Coronary artery (tissue), 2 donors: ENCODE measurements at regions not wholly inside any gene's neighbourhood (a gene's known extent, or its start where the extent isn't known, plus 50 kb on each side); places are given as distances from the start of the nearest gene placed in this dataset.

Experiments used
- DNase-seq: peaks from one replicate; pipeline ENCODE4 v3.0.0-alpha.2; 2017; ENCODE audit warnings: low spot score
- H3K27ac ChIP-seq, 2 donors: fragments of 200-600 bp; sonication (generic); one replicate each; pipeline ENCODE4 v1.5.1; 2016 to 2019
- H3K4me3 ChIP-seq: fragments of 200-600 bp; sonication (generic); 2 replicates; pipeline ENCODE4 v1.5.1; 2016; ENCODE audit warnings: mild to moderate bottlenecking, moderate library complexity
- CTCF ChIP-seq: fragments of 200-600 bp; sonication (generic); IDR thresholded peaks from one replicate; pipeline ENCODE4 v1.5.1; 2019; ENCODE audit warnings: antibody characterized with exemption

DNA sequence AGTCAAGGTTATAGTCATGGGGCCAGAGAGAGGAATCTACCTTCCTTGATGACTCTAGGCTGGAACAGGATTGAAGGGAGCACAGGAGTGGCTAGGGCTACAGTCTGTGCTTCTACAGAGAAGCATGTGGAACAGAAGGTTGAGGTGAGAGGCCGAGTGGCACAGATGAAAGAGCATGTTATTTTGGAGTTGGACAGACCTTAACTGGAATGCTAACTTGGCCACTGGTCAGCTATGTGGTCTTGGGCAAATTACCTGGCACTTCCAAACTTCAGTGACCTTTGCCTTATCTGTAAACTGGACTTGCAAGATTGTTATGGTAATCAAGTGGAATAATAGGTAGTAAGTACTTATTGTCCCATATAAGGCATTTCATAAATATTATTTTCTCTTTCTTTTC, 252.7 kb downstream of the KCNRG start:
- Histone ChIP-seq H3K27ac (no peak overlapping the region), H3K4me3 (no peak overlapping the region)
- no peak for TF ChIP-seq CTCF
- no peak for DNase-seq

DNA sequence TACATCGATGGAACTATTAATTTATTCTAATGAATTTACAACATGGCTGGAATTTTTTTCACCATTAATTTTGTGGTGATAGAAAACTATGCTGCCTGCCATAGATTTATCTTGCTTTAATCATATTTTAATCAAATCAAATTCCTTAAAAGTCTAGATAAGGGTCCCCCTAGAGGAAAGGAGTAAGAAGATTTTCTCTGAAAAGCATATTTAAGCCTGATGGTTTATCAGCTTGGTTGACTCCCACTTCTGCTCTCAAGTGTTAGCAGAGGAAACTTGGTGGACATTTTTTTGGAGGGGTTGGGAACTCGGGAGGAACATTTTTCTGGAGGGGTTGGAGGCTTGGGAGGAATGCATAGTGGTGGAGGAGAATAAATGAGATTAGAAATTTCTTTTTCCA, 253.3 kb downstream of the KCNRG start:
- no peak overlapping the region for H3K4me3 ChIP-seq
- DNase-seq, result no peak

DNA sequence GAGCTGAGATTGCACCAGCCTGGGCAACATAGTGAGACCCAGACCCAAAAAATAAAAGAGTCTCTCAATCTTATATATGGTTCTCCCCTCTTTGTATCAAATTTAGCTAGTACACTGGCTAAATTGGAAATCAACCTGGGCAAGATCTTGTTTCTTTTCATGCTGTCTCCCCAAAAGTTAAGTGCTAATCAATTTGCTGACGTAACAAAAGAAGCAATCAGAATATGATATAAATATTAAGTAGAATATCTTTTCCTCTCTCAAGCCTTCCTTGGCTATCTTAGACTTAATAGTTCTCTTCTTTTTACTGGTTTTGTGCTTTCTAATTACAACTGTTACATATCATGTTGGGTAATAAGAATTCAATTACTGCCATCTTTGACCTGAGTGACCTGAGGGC, 258.9 kb downstream of the KCNRG start:
- Histone ChIP-seq H3K27ac (no peak overlapping the region), H3K4me3 (no peak overlapping the region)
- no peak for TF ChIP-seq CTCF
- DNase-seq, result no peak

More for the DNA sequence above, 253.3 kb downstream of the KCNRG start:
- no peak for TF ChIP-seq CTCF
- H3K27ac ChIP-seq, result no peak overlapping the region

DNA sequence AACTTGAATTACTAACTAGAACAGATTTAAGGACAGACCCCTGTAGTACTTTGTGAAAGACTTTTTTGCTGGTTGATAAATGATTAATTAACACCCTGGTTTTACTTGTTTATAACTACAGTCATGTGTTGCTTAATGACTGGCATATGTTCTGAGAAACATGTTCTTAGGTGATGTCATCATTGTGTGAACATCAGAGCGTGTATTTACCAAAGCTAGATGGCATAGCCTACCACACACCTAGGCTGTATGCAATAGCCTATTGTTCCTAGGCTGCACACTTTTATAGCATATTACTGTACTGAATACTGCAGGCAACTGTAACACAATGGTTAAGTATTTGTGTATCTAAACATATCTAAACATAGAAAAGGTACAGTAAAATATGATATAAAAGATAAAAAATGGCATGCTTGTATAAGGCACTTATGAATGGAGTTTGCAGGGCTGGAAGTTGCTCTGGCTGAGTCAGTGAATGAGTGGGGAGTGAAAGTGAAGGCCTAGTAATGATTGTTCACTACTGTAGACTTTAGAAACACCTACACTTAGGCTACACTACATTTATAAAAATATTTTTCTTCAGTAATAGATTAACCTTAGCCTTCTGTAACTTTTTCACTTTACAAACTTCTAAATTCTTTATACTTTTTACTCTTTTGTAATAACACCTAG, 260.3 kb downstream of the KCNRG start:
- TF ChIP-seq CTCF, result no peak
- H3K4me3 ChIP-seq, result no peak overlapping the region
- DNase-seq, result no peak
- H3K27ac ChIP-seq, result no peak overlapping the region

DNA sequence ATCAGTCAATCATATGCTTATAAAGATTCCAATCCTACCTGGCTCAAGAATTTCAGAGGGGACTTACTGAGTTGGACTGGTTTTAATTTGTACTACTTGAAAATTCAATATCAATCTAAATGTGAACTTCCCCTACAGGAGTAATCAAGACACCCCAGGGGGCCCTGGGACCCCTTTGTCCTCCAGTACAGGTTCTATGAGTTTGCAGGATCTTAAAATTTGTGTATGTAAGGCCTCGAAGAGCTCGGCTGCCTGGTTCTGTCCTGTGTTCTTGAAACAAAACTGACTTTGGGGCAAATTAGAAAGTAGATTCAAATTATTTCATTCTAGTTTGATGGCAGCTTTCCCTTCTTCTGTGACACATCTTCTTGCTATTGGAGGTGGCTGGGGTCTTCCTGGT, 261.3 kb downstream of the KCNRG start:
- no peak for DNase-seq
- TF ChIP-seq CTCF, result no peak
- Histone ChIP-seq H3K27ac (no peak overlapping the region), H3K4me3 (no peak overlapping the region)

GRCh38 chr13:50277127-50277526, 261.9 kb downstream of the KCNRG start:
- Histone ChIP-seq H3K27ac (no peak overlapping the region), H3K4me3 (no peak overlapping the region)
- TF ChIP-seq CTCF, result no peak
- DNase-seq, result no peak

DNA sequence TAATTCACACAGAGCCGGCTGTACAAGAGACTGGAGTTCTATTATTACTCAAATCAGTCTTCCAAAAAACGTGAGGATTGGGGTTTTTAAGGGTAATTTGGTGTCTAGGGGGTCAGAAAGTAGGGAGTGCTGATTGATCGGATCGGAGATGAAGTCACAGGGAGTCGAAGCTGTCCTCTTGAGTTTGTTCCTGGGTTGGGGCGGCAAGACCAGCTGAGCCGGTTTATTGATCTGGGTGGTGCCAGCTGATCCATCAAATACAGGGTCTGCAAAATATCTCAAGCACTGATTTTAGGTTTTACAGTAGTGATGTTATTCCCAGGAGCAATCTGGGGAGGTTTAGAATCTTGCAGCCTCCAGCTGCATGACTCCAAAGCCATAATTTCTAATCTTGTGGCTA, 262.7 kb downstream of the KCNRG start:
- no peak for DNase-seq
- TF ChIP-seq CTCF, result no peak
- Histone ChIP-seq H3K4me3 (no peak overlapping the region), H3K27ac (no peak overlapping the region)
